A673 (cell line): ENCODE measurements at regions not wholly inside any gene's neighbourhood (a gene's known extent, or its start where the extent isn't known, plus 50 kb on each side); places are given as distances from the start of the nearest gene placed in this dataset.

Experiments
- BruUV-seq: library from RNA; stranded (reverse); fragments of 400-500 nt; replicated peaks from 2 replicates; lab custom pipeline; 2021; lab: Mats Ljungman, UMichigan
- CTCF ChIA-PET: fragments of 300-600 bp; sonication (Branson Sonifier 250); formaldehyde crosslinking; loops from one replicate; lab custom pipeline; 2022; ENCODE audit warnings: antibody characterized with exemption; lab: Charles Lee
- POLR2A ChIA-PET: fragments of 300-600 bp; sonication (Branson Sonifier 250); formaldehyde crosslinking; loops from one replicate; lab custom pipeline; 2022; ENCODE audit warnings: antibody characterized with exemption; ENCODE audit not compliant: low non-redundant PET; lab: Charles Lee
- DNase-seq: peaks from one replicate; pipeline ENCODE4 v3.0.0-alpha.2; 2015; ENCODE audit warnings: low spot score
- H3K27ac ChIP-seq: fragments of 200-600 bp; sonication (generic); 2 replicates; pipeline ENCODE4 v1.5.1; 2016; ENCODE audit warnings: mixed run types, low read depth, mild to moderate bottlenecking, mixed read lengths, antibody characterized with exemption, low read length; ENCODE audit not compliant: poor library complexity, severe bottlenecking
- H3K27me3 ChIP-seq: fragments of 200-600 bp; sonication (generic); replicated peaks from 2 replicates; pipeline ENCODE4 v1.6.1; 2017; ENCODE audit warnings: mixed run types, low read depth, mild to moderate bottlenecking, mixed read lengths, antibody characterized with exemption, low read length; ENCODE audit not compliant: insufficient read depth, poor library complexity
- H3K36me3 ChIP-seq: fragments of 200-600 bp; sonication (generic); 2 replicates; pipeline ENCODE4 v1.6.1; 2016; ENCODE audit warnings: mixed run types, mild to moderate bottlenecking, mixed read lengths, antibody characterized with exemption, low read length; ENCODE audit not compliant: insufficient read depth, poor library complexity, severe bottlenecking
- H3K4me1 ChIP-seq: fragments of 200-600 bp; sonication (generic); 2 replicates; pipeline ENCODE4 v1.6.1; 2017; ENCODE audit warnings: mixed run types, mild to moderate bottlenecking, mixed read lengths, antibody characterized with exemption, low read length; ENCODE audit not compliant: insufficient read depth, poor library complexity, severe bottlenecking
- H3K4me3 ChIP-seq: fragments of 200-600 bp; sonication (generic); 2 replicates; pipeline ENCODE4 v1.5.1; 2016; ENCODE audit warnings: low read depth, mixed run types, mild to moderate bottlenecking, mixed read lengths, low read length; ENCODE audit not compliant: poor library complexity, severe bottlenecking
- H3K9me3 ChIP-seq: fragments of 200-600 bp; sonication (generic); 2 replicates; pipeline ENCODE4 v1.6.1; 2016; ENCODE audit warnings: mixed run types, low read depth, mild to moderate bottlenecking, mixed read lengths, antibody characterized with exemption, low read length; ENCODE audit not compliant: poor library complexity, severe bottlenecking
- EZH2 ChIP-seq: fragments of 200-600 bp; sonication (generic); IDR thresholded peaks from 2 replicates; pipeline ENCODE4 v1.6.1; 2017; ENCODE audit warnings: borderline replicate concordance, low read depth, mild to moderate bottlenecking, mixed read lengths, antibody characterized with exemption, low read length; ENCODE audit not compliant: poor library complexity, severe bottlenecking
- intact Hi-C: fragments of 100-400 bp; cut with micrococcal nuclease; formaldehyde crosslinking; loops from one replicate; pipeline ENCODE4 v1.10.0; 2022; ENCODE audit not compliant: unreplicated experiment
- TF ChIP-seq, protein P1 (sequence below): fragments of 300-800, 200-600 bp; sonication (generic); conservative IDR thresholded peaks from 2 replicates; pipeline ENCODE4 v1.5.1; 2017; ENCODE audit warnings: low read depth, mild to moderate bottlenecking, antibody characterized with exemption, low read length, moderate library complexity, mixed read lengths

DNA sequence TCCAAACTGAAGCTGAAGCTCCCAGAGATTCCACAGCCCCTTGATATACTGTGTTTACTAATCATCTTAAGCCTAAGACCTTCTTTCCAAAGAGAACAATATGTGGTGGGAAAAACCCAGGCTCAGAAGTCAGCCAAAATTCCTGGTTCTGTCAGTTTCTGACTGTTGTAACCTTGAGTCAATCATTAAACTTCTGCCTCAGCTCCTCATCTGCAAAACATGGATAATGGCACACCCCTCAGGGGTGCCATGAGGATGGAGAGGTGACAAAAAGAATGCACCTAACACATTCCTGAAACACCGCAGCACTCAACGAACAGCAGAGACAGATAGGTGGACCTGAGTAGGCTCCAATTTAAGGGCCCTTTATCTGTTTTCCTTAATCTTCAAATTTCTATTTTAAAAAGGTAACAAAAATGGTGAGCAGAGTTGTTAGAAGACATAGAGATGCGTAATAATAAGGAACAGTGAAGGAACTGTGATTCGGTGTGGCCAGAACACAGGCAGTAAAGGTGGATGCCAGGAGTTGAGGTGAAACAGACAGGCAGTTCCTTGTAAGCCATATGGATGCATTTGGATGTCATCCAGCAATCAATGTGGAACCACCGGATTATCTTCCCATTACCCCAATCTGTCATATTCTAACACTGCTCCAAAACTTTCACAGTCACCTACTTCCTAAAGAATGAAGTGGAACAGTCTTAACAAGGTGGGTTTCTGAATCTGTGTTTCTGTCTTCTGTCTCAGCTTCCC lies 56.6 kb upstream of the DOCK9 start:
- Histone ChIP-seq H3K4me1 (no peaks in the 10 kb centered on the region), H3K27ac (no peak overlapping the region), H3K36me3 (no peaks in the 10 kb centered on the region), H3K4me3 (no peak overlapping the region), H3K27me3 (no peaks in the 10 kb centered on the region), H3K9me3 (no peaks in the 10 kb centered on the region)
- DNase-seq, result no peak
- no peak for TF ChIP-seq EZH2
- TF ChIP-seq, protein P1, sequence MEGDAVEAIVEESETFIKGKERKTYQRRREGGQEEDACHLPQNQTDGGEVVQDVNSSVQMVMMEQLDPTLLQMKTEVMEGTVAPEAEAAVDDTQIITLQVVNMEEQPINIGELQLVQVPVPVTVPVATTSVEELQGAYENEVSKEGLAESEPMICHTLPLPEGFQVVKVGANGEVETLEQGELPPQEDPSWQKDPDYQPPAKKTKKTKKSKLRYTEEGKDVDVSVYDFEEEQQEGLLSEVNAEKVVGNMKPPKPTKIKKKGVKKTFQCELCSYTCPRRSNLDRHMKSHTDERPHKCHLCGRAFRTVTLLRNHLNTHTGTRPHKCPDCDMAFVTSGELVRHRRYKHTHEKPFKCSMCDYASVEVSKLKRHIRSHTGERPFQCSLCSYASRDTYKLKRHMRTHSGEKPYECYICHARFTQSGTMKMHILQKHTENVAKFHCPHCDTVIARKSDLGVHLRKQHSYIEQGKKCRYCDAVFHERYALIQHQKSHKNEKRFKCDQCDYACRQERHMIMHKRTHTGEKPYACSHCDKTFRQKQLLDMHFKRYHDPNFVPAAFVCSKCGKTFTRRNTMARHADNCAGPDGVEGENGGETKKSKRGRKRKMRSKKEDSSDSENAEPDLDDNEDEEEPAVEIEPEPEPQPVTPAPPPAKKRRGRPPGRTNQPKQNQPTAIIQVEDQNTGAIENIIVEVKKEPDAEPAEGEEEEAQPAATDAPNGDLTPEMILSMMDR, result no peak
- BruUV-seq, result no TSS peak
- intact Hi-C loops, result loop anchor here (5.0 kb wide), 1 partner anchor 192 kb away; no protein-coding TSS in a partner anchor
- ChIA-PET CTCF (interaction anchor here (0.7 to 1.7 kb wide), 3 partner anchors 33 to 358 kb away, joined by 3 to 13 read pairs (median 5); no protein-coding TSS in a partner anchor), POLR2A (interaction anchor here (0.8 kb wide), 1 partner anchor 41 kb away, joined by 4 read pairs; no protein-coding TSS in a partner anchor)

DNA sequence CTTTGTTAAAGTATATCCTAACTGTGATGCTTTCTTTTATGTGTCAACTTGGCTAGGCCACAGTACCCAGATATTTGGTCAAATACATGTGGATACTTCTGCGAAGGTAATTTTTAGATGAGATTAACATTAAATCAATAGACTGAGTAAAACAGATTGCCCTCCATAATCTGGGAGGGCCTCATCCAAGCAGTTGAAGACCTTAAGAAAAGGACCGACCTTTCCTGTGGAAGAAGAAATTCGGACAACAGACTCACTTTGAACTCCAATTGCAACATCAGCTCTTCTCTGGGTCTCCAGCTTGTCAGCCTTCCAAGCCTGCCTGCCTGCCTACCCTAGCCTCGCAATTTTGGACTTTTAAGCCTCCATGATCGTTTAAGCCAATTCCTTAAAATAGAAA lies 57.9 kb upstream of the DOCK9 start:
- CTCF ChIA-PET, result no interaction called here
- no TSS peak for BruUV-seq
- Histone ChIP-seq H3K27ac (no peak overlapping the region), H3K4me1 (no peaks in the 10 kb centered on the region), H3K9me3 (no peaks in the 10 kb centered on the region), H3K4me3 (no peak overlapping the region), H3K27me3 (no peaks in the 10 kb centered on the region), H3K36me3 (no peaks in the 10 kb centered on the region)
- DNase-seq, result no peak
- intact Hi-C loops, result no loop called here
- POLR2A ChIA-PET, result no interaction called here
- TF ChIP-seq EZH2, result no peak
- TF ChIP-seq, protein P1, result no peak

DNA sequence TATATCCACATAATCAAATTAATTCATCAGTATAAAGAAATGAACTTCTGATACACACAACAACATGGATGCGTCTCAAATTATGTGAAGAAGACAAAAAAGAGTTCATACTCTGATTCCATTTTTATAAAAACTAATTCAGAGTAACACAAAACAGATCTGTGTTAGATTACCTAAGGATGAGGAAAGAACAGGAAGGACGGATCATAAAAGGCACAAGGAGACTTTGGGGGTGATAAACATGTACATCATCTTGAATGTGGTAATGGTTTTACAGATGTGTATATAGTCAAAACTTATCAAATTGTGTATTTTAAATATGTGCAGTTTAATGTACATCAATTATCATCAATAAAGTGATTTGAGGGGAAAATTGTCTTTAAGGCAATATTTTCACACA lies 59.9 kb upstream of the DOCK9 start:
- Histone ChIP-seq H3K27me3 (no peaks in the 10 kb centered on the region), H3K36me3 (no peaks in the 10 kb centered on the region), H3K27ac (no peak overlapping the region), H3K4me3 (no peak overlapping the region), H3K4me1 (no peaks in the 10 kb centered on the region), H3K9me3 (no peaks in the 10 kb centered on the region)
- POLR2A ChIA-PET, result no interaction called here
- CTCF ChIA-PET, result no interaction called here
- no peak for DNase-seq
- BruUV-seq, result no TSS peak
- no peak for TF ChIP-seq EZH2
- TF ChIP-seq, protein P1, result no peak
- intact Hi-C loops, result no loop called here
